Common myeloid progenitor, CD34-positive (primary cell): ENCODE measurements at regions not wholly inside any gene's neighbourhood (a gene's known extent, or its start where the extent isn't known, plus 50 kb on each side); places are given as distances from the start of the nearest gene placed in this dataset.
A peak's percentile ranks its signal among the peaks of the same experiment; 100 is the strongest.

ENCODE experiments used
- CTCF ChIA-PET: fragments of 350-600 bp; sonication (Branson Sonifier 250); formaldehyde crosslinking; loops from one replicate; lab custom pipeline; 2021; ENCODE audit warnings: antibody characterized with exemption; lab: Charles Lee
- POLR2A ChIA-PET: fragments of 350-600 bp; sonication (Branson Sonifier 250); formaldehyde crosslinking; loops from one replicate; lab custom pipeline; 2021; ENCODE audit warnings: antibody characterized with exemption; lab: Charles Lee
- DNase-seq, 3 donors: peaks; one replicate each; pipeline versions ENCODE4 v3.0.0 to v3.0.0-alpha.2; 2013
- H3K27ac ChIP-seq, 2 experiments: 1 replicate in 1 of 2; 2 replicates in 1 of 2; pipeline ENCODE4 v1.7.0; 2013; ENCODE audit warnings: inconsistent platforms in 2 of 2, low read length in 2 of 2, mild to moderate bottlenecking in 2 of 2, low read depth in 1 of 2, moderate library complexity in 1 of 2; ENCODE audit not compliant: severe bottlenecking in 2 of 2, insufficient read depth in 1 of 2, poor library complexity in 1 of 2
- H3K27me3 ChIP-seq, 5 experiments: replicated peaks in 2 of 5; 1 replicate in 3 of 5; 2 replicates in 2 of 5; pipeline versions ENCODE4 v1.6.1 to v1.7.0; 2013; ENCODE audit warnings: low read length in 4 of 5, mild to moderate bottlenecking in 2 of 5, moderate library complexity in 2 of 5, inconsistent platforms in 1 of 5; ENCODE audit not compliant: insufficient read depth in 5 of 5, control insufficient read depth in 4 of 5
- H3K36me3 ChIP-seq, 4 experiments: 1 replicate in 2 of 4; 2 replicates in 2 of 4; pipeline versions ENCODE4 v1.6.1 to v1.7.0; 2013; ENCODE audit warnings: low read length in 3 of 4, control low read depth in 1 of 4, mild to moderate bottlenecking in 1 of 4; ENCODE audit not compliant: control insufficient read depth in 4 of 4, insufficient read depth in 4 of 4
- H3K4me1 ChIP-seq, 4 experiments: 1 replicate in 3 of 4; 2 replicates in 1 of 4; pipeline versions ENCODE4 v1.6.1 to v1.7.1; 2013; ENCODE audit warnings: low read length in 3 of 4, mild to moderate bottlenecking in 3 of 4, control low read depth in 1 of 4, inconsistent platforms in 1 of 4, moderate library complexity in 1 of 4; ENCODE audit not compliant: control insufficient read depth in 4 of 4, insufficient read depth in 4 of 4; ENCODE audit errors: control extremely low read depth in 1 of 4
- H3K4me3 ChIP-seq, 7 experiments: 1 replicate in 4 of 7; 2 replicates in 3 of 7; pipeline versions ENCODE4 v1.5.1 to v1.7.0; 2013; ENCODE audit warnings: mild to moderate bottlenecking in 7 of 7, low read length in 6 of 7, moderate library complexity in 6 of 7, inconsistent platforms in 2 of 7, low read depth in 2 of 7, control low read depth in 1 of 7; ENCODE audit not compliant: insufficient read depth in 4 of 7, control insufficient read depth in 1 of 7; ENCODE audit errors: extremely low read depth in 1 of 7
- H3K9me3 ChIP-seq, 5 experiments: 1 replicate in 4 of 5; 2 replicates in 1 of 5; pipeline versions ENCODE4 v1.6.1 to v1.7.1; 2013; ENCODE audit warnings: low read length in 4 of 5, mild to moderate bottlenecking in 2 of 5, inconsistent platforms in 1 of 5, low read depth in 1 of 5, moderate library complexity in 1 of 5; ENCODE audit not compliant: control insufficient read depth in 4 of 5, insufficient read depth in 2 of 5; ENCODE audit errors: control extremely low read depth in 1 of 5
- WGBS: methylation state at CpG from one replicate; pipeline ENCODE4 v1.1.5; 2013; ENCODE audit not compliant: insufficient coverage; 5-methylcytosine and 5-hydroxymethylcytosine counted together

DNA sequence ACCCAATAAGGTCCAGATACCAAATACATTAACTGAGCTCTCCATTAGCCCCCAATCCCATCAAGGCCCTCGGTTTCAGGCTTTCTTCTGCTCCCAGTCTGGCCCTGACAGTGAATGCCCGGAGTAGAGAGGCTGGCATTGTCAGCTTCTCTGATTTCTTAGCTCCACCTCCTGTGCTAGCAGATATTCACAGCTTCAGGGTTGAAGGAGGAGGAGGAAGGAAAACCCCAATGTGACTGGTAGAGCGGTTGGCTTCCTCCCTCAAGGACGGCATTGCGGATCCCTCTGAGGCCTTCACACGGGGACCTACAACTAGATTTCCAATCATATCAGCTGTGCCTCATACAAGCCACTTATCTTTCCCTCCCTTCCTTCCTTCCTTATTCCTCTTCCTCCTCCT is 164.1 kb upstream of the SYNDIG1 start:
- Histone ChIP-seq H3K27me3 (no peaks in the 10 kb centered on the region), H3K36me3 (no peaks in the 10 kb centered on the region), H3K4me1 (peaks cover 0 to 22% (median 6%) of the 10 kb centered on the region in 4 experiments), H3K9me3 (no peaks in the 10 kb centered on the region), H3K27ac (no peak overlapping the region), H3K4me3 (no peak overlapping the region)
- ChIA-PET POLR2A (no interaction called here), CTCF (no interaction called here)
- 11% methylated on average over 6 of the region's 6 CpGs for WGBS
- peak in 2 of 3 donors; percentile 39 to 50 for DNase-seq

DNA sequence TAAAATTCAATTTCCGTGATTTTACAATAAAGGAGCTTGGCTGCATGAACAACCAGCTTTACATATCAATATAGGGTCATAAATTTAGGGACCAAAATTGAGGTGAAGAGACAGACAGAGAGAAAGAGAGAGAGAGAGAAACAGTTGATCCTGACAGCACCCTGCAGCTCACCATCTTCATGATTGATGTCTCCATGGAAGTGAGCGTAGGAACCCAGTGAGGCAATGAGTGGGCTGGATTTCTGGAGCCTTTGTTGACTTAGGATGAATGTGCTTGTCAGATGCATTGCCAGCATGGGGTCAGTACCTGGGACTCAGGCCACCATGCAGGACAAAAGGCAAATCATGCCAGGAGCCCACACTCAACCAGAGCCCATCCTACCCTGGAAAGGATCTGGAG is 165.1 kb upstream of the SYNDIG1 start:
- 80% methylated on average over 1 of the region's 2 CpGs for WGBS
- Histone ChIP-seq H3K4me1 (peaks cover 0 to 11% (median 6%) of the 10 kb centered on the region in 4 experiments), H3K27me3 (no peaks in the 10 kb centered on the region), H3K36me3 (no peaks in the 10 kb centered on the region), H3K9me3 (no peaks in the 10 kb centered on the region), H3K4me3 (no peak overlapping the region), H3K27ac (no peak overlapping the region)
- DNase-seq, result no peak
- ChIA-PET POLR2A (no interaction called here), CTCF (no interaction called here)

DNA sequence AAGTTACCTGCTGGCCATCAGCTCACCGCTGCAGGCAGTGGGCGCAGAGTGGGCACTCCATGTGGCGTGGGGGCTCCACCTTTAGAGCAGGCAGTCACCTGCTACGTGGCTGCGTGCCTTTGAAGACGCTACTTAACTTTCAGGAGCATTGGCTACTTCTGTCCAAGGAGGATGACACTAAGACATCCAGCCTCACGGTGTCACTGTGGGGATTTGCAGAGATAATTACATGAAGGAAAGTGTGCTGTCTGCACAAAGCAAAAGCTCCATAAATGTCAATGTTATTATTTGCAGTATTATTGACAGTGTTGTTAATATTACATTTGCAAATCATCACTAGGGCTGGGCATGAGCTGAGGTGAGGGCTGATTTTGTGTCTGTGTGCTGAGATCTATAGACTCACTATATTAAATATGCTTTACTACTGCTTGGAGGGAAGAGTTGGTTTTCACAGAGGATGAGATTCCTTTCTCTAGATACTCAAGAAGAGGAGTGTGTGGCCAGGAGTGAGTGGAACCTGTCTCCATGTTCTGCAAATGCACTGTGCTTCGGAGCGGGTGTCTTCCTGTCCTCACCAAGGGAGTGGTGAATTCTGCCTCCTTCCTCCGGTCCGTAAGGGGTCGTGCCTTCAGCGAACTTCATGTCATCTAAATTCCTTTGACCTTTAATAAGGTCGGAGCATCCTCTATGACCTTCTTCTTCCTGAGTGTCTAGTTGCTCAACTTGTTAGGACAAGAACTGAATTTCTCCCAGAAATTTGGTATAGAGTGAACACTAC is 165.8 kb upstream of the SYNDIG1 start:
- Histone ChIP-seq H3K9me3 (no peaks in the 10 kb centered on the region), H3K4me3 (no peak overlapping the region), H3K4me1 (peaks cover 0 to 10% (median 6%) of the 10 kb centered on the region in 4 experiments), H3K27me3 (no peaks in the 10 kb centered on the region), H3K36me3 (no peaks in the 10 kb centered on the region), H3K27ac (no peak overlapping the region)
- POLR2A ChIA-PET, result no interaction called here
- DNase-seq, result peak in 2 of 3 donors; percentile 18 to 19
- 97% methylated on average over 12 of the region's 14 CpGs for WGBS
- CTCF ChIA-PET, result interaction anchor here (0.6 kb wide), 1 partner anchor 366 kb away, joined by 3 read pairs; no protein-coding TSS in a partner anchor

DNA sequence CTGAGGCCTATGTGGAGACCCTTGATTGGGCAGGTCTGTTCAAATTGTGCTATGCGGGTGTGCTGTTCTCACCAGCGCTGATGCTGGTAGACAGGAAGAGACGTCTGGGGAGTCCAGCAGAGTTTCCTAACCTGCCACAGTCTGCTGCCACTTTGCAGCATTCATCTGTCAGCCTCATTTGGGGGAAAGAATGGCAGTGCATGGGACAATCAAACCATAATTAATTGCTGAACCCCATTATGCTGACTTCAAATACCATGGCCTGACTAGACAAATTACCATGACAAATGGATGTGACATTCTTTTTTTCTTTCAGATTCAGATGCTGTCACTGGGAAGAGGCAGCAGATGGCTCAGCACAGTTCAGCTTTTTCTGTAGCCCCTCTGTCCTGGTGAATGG is 171.4 kb upstream of the SYNDIG1 start:
- Histone ChIP-seq H3K36me3 (no peaks in the 10 kb centered on the region), H3K4me1 (peaks cover 0 to 3% (median 0%) of the 10 kb centered on the region in 4 experiments), H3K27me3 (no peaks in the 10 kb centered on the region), H3K9me3 (peaks cover 0 to 1% (median 0%) of the 10 kb centered on the region in 5 experiments), H3K4me3 (no peak overlapping the region), H3K27ac (no peak overlapping the region)
- no peak for DNase-seq
- CTCF ChIA-PET, result no interaction called here
- 94% methylated on average over 3 of the region's 3 CpGs for WGBS
- POLR2A ChIA-PET, result no interaction called here

DNA sequence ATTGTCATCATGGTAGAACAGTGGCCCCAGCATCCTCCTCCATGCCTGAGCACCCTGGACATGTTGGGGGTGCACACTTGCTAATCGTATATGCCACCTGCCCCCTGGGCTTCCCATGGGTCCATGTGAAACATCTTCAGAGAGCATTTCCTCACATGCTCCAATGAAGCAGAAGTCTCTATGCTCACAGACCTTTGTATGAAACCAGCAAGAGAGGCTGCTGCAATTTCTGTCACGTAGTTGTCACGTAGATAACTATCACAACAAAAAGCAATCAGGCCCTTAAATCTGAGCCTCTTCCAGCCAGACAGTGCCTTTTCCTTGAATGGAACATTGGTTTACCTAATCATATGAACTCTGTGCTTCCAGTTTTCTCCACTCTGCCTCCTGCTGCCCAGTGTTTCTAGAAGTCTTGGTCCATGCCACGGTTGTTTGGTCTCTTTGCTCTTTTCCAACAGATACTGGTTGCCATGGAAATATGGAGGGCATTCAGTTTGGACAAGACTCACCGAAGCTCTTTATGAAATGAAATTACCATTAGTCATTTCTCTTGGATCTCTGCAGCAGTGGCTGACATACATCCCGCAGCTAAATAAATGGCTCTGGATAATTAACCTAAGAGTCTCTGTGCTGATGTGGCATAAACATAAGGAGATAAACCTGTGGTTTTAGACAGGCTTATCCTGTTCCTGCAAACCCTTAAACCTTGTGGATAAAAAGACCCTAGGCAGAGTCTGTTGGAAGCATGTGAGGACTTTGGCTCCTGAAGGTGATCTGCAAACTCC is 172.8 kb upstream of the SYNDIG1 start:
- POLR2A ChIA-PET, result no interaction called here
- CTCF ChIA-PET, result no interaction called here

DNA sequence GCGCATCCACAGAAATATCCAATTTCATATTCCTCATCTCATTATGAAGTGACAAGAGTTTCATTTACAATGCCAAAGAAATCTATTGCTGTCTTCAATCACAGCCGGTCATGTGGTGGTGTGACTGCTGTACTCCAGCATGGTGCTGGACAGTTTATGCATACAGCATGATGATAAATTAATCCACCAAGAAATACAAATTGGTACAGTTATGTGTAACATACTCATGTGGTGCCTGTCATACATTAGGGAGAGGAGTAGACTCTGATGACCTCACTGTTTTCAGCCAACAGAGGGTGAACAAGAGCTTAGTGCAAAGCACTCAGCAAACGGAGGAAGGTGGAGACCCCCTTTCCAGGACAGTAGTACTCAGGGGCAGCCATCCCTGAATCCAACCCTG is 178.4 kb upstream of the SYNDIG1 start:
- ChIA-PET CTCF (interaction anchor here (0.7 to 1.2 kb wide), 2 partner anchors 157 to 188 kb away, joined by 3 read pairs; no protein-coding TSS in a partner anchor), POLR2A (no interaction called here)
- Histone ChIP-seq H3K27me3 (no peaks in the 10 kb centered on the region), H3K27ac (no peak overlapping the region), H3K4me3 (no peak overlapping the region), H3K36me3 (no peaks in the 10 kb centered on the region), H3K9me3 (peaks cover 0 to 5% (median 0%) of the 10 kb centered on the region in 5 experiments), H3K4me1 (peaks cover 0 to 19% (median 9%) of the 10 kb centered on the region in 4 experiments)
- 100% methylated on average over 1 of the region's 3 CpGs for WGBS
- DNase-seq, result no peak

More for the DNA sequence above, 172.8 kb upstream of the SYNDIG1 start:
- H3K27ac ChIP-seq, result no peak overlapping the region
- peaks cover 0 to 3% (median 0%) of the 10 kb centered on the region in 4 experiments for H3K4me1 ChIP-seq
- 98% methylated on average over 5 of the region's 6 CpGs for WGBS
- H3K27me3 ChIP-seq, result no peaks in the 10 kb centered on the region
- H3K36me3 ChIP-seq, result no peaks in the 10 kb centered on the region
- DNase-seq, result no peak
- H3K4me3 ChIP-seq, result no peak overlapping the region
- peaks cover 0 to 1% (median 0%) of the 10 kb centered on the region in 5 experiments for H3K9me3 ChIP-seq
